ENCODE measurements at regions not wholly inside any gene's neighbourhood (a gene's known extent, or its start where the extent isn't known, plus 50 kb on each side); places are given as distances from the start of the nearest gene placed in this dataset.

GRCh38 chr11:134614141-134614540, 202.1 kb upstream of the B3GAT1 start:
- no peaks in the 10 kb centered on the region for H3K23me2 ChIP-seq (ENCODE audit: insufficient read length, low read depth, low read length, poor library complexity, severe bottlenecking)
- H4K20me1 ChIP-seq (ENCODE audit: control insufficient read depth, insufficient read depth, insufficient read length), result no peaks in the 10 kb centered on the region
- no peak overlapping the region for H4K5ac ChIP-seq (ENCODE audit: insufficient read length, low read depth, low read length)
- no peaks in the 10 kb centered on the region for H3K36me3 Mint-ChIP-seq (ENCODE audit: insufficient read depth in 1 of 3, low read depth in 3 of 3)
- no peak overlapping the region for H3K9ac ChIP-seq (ENCODE audit: extremely low read depth, insufficient read length, low read length)
- no peak overlapping the region for H3K27ac ChIP-seq (ENCODE audit: insufficient read length, low read depth, low read length)
- H3K27me3 Mint-ChIP-seq (ENCODE audit: low read depth), result peaks cover 41% of the 10 kb centered on the region
- no peak overlapping the region for H3K23ac ChIP-seq (ENCODE audit: insufficient read length, low read depth, low read length)
- WGBS (ENCODE audit: extremely low coverage, insufficient read length, low lambda C conversion rate), result no CpG with 5 or more reads among the region's 4 CpGs
- H3K4me2 ChIP-seq (ENCODE audit: insufficient read depth, insufficient read length, low read length), result no peak overlapping the region
- H3K4me1 Mint-ChIP-seq, result peaks cover 1 to 12% of the 10 kb centered on the region in 2 experiments
- no peaks in the 10 kb centered on the region for H3K9me3 Mint-ChIP-seq
- H3K18ac ChIP-seq (ENCODE audit: insufficient read length, low read depth, low read length), result no peak overlapping the region
- H2BK15ac ChIP-seq (ENCODE audit: low read depth, low read length), result no peak overlapping the region
- H3K27me3 ChIP-seq (ENCODE audit: insufficient read depth, low read length), result no peaks in the 10 kb centered on the region
- H4K8ac ChIP-seq (replicated peaks; ENCODE audit: insufficient read length, low read depth, low read length), result no peak overlapping the region
- H3K4ac ChIP-seq (ENCODE audit: low read depth, low read length), result no peak overlapping the region
- TF ChIP-seq CTCF (conservative IDR thresholded peaks at IDR 0.05), result no peak
- H3K4me3 Mint-ChIP-seq, result no peak overlapping the region
- no peaks in the 10 kb centered on the region for H3K79me2 ChIP-seq (ENCODE audit: insufficient read depth, low read length)
- H2BK20ac ChIP-seq (ENCODE audit: low read depth, low read length, poor library complexity, severe bottlenecking), result no peak overlapping the region
- H3K27ac Mint-ChIP-seq, result no peak overlapping the region
- H3K14ac ChIP-seq (ENCODE audit: insufficient read depth, low read length), result no peak overlapping the region; the same call in 1 of the 2 replicates
- H2BK5ac ChIP-seq (ENCODE audit: insufficient read length, low read length), result no peak overlapping the region
- H2AFZ ChIP-seq (ENCODE audit: low read length), result no peak overlapping the region
- H3K79me1 ChIP-seq (ENCODE audit: insufficient read depth, low read depth, low read length, poor library complexity, severe bottlenecking), result no peaks in the 10 kb centered on the region
- no peak overlapping the region for H2BK120ac ChIP-seq (ENCODE audit: low read depth, low read length, poor library complexity, severe bottlenecking)
- no peak for DNase-seq
- no peak overlapping the region for H2AK5ac ChIP-seq (ENCODE audit: insufficient read length, low read length)
- no peak overlapping the region for H4K91ac ChIP-seq (ENCODE audit: insufficient read length, low read depth, low read length)
- H3K56ac ChIP-seq (ENCODE audit: insufficient read length, low read depth, low read length), result no peak overlapping the region
- no peak overlapping the region for H2BK12ac ChIP-seq (ENCODE audit: insufficient read length, low read depth, low read length)
- H3T11ph ChIP-seq (ENCODE audit: low read length), result no peak overlapping the region
- H3K9me3 ChIP-seq (ENCODE audit: control insufficient read depth, low read depth, low read length), result no peaks in the 10 kb centered on the region
- no peaks in the 10 kb centered on the region for H3K4me1 ChIP-seq (ENCODE audit: insufficient read depth, low read length)
